ENCODE measurements at regions not wholly inside any gene's neighbourhood (a gene's known extent, or its start where the extent isn't known, plus 50 kb on each side); places are given as distances from the start of the nearest gene placed in this dataset.

- TF ChIP-seq CTCF (IDR thresholded peaks at IDR 0.05) = no peak
- TF ChIP-seq POLR2AphosphoS5 (IDR thresholded peaks at IDR 0.05) = no peak
- TF ChIP-seq POLR2A (IDR thresholded peaks at IDR 0.05) = no peak
Measured at GRCh38 chr3:193968380-193968974, 167.5 kb upstream of the HES1 start.

Data from prostate gland (tissue), 2 donors.